LNCaP clone FGC (cell line): ENCODE measurements at regions not wholly inside any gene's neighbourhood (a gene's known extent, or its start where the extent isn't known, plus 50 kb on each side); places are given as distances from the start of the nearest gene placed in this dataset.

Experiments used
- DNase-seq: peaks from one replicate; pipeline ENCODE4 v3.0.0-alpha.2; 2011; ENCODE audit warnings: low read depth
- H3K4me3 ChIP-seq: 2 replicates; pipeline ENCODE4 v1.5.1; 2011; ENCODE audit warnings: mild to moderate bottlenecking, low read depth, low read length, control low read depth
- CTCF ChIP-seq: IDR thresholded peaks from 2 replicates; pipeline ENCODE4 v1.5.1; 2012; ENCODE audit warnings: mild to moderate bottlenecking; ENCODE audit not compliant: control insufficient read depth, insufficient read depth; ENCODE audit errors: extremely low read depth

- DNase-seq, result no peak
- TF ChIP-seq CTCF, result no peak
- no peak overlapping the region for H3K4me3 ChIP-seq
Observed at GRCh38 chr16:8096211-8096610, 494.1 kb downstream of the TMEM114 start.

GRCh38 chr16:8094696-8095095, 495.6 kb downstream of the TMEM114 start:
- no peak for TF ChIP-seq CTCF
- no peak overlapping the region for H3K4me3 ChIP-seq
- DNase-seq, result no peak

DNA sequence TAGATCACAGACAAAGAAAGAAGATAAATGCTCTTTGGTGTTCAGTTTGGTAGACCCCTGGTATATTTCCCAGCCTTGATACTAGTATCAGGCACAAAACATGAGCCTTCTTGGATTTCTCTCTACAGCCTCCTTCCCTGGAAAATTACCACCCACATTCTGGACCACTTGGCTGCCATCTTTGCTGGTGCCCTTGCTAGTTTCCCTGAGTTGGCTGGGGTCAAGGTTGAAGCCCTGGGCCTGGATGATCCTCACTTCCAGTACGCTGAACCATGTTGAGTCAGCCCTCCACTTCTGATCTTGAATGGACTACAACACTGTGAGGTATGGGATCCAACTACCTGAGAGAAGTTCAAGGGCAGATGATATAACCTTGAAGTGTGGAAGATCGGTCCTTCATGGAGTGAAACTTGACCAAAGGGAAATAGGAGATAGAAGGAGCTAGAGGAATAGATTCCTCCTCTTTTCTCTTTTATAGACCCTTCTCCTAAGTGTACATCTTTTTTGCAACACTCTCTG, 501.4 kb downstream of the TMEM114 start:
- no peak for DNase-seq
- no peak for TF ChIP-seq CTCF
- no peak overlapping the region for H3K4me3 ChIP-seq

DNA sequence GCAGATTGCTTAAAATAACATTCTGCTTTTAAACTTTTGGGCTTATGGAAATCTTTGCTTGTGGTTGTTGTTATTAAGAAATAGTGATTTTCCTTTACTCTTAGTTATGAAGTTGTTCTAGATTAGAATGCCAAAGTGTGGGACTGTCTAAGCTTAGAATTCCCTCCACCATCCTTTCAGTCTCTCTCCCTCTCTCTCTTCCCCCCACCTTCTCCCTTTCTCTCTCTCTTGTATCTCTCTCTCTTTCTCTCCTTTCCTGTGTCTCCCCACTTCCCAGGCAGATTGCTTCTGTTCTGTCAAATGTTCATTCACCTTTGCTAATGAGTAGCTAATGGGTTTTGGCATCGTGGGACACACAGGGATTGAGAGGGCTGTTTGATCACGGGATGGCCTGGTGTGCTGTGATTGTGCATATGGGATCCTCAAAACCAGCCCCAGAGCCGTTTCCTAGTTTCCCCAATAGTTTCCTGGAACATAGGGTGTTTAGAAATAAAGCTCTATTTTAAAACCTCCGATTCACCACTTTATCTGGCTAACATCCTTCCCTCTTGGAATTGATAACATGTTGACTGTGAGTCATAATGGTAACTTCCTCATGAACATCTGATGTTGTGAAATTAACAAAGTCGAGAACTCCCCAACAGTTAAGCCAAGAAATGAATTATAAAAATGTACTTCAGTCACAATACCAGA, 502.6 kb downstream of the TMEM114 start:
- TF ChIP-seq CTCF, result no peak
- H3K4me3 ChIP-seq, result no peak overlapping the region
- DNase-seq, result no peak

- TF ChIP-seq CTCF, result no peak
- no peak overlapping the region for H3K4me3 ChIP-seq
- DNase-seq, result no peak
Observed at GRCh38 chr16:8087146-8087545, 503.2 kb downstream of the TMEM114 start.

DNA sequence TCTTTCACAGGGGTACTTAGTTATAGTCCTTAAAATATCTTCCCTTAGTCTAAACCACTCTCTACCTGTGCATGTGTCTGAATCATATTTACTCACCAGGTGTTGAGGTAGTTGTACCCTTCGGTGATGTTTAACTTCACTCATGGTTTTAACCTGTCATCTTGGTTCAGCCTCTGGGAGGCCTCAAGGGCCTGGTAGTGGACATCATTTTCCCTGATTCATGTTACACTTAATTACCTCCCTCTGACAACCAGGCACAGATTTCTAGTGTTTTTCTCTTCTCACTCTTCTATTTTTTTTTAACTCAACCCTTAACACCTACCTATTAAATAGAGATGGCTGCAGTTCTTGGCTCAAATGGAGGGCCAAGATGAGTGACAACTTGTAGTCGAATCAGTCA, 505.4 kb downstream of the TMEM114 start:
- no peak overlapping the region for H3K4me3 ChIP-seq
- DNase-seq, result no peak
- TF ChIP-seq CTCF, result no peak

DNA sequence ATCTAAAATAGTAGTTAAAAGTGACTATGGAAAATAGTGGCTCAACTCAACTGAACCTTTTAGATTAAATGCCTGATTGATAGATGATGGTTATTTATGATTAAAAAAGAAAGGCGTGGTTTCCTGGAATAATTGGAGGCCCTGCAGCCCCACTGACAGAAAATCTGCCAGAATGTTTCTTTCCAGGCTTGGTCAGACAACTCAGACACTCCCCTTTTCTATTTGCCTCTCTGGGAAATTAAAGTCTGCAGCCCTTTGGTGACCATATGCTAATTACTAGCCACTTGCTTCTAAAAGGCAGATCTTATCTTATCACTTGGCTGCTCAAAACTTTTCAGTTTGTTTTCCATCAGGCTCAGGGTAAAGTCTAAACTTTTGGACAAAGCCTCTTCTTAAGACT, 506.0 kb downstream of the TMEM114 start:
- no peak for TF ChIP-seq CTCF
- no peak overlapping the region for H3K4me3 ChIP-seq
- DNase-seq, result no peak
